Central memory CD4-positive, alpha-beta T cell (primary cell): ENCODE measurements at regions not wholly inside any gene's neighbourhood (a gene's known extent, or its start where the extent isn't known, plus 50 kb on each side); places are given as distances from the start of the nearest gene placed in this dataset.

ENCODE experiments used
- DNase-seq: peaks from one replicate; pipeline ENCODE4 v3.0.0; 2022

DNA sequence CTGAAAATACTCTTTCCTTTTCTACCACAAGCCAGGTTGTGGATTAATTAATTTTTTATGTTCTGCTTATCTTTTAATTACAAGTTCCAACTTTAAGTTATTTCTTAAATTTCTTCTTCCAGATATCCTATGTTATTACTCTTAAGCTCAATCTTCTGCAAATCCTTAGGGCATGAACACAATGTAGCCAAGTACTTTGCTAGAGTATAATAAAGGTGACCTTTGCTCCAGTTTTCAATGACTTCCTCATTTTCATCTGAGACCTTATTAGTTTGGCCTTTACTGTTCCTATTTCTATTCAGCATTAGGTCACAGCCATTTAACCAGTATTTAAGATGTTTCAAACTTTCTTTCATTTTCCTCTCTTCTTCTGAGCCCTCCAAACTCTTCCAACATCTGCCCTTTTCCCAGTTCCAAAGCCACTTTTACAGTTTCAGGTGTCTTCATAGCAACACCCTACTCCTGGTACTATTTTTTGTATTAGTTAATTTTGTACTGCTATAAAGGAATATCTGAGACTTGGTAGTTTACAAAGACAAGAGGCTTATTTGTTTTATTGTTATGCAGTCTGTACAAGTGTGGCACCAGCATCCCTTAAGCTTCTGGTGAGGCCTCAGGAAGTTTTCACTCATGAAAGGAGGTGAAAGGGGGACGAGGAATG, 886.2 kb upstream of the GHITM start:
- no peak for DNase-seq

DNA sequence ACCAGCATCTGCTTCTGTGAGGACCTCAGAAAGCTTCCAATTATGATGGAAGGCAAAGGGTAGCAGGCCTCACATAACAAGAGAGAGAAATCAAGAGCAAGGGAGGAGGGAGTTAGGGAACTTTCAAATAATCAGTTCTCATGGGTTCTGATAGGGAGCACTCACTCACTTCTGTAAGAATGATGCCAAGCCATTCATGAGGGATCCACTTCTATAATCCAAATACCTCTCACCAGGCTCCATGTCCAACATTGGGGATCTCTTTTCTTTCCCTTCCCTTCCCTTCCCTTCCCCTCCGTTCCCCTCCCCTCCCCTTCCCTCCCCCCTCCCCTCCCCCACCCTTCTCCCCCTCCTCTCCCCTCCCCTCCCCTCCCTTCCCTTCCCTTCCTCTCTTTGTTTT, 884.6 kb upstream of the GHITM start:
- no peak for DNase-seq

DNA sequence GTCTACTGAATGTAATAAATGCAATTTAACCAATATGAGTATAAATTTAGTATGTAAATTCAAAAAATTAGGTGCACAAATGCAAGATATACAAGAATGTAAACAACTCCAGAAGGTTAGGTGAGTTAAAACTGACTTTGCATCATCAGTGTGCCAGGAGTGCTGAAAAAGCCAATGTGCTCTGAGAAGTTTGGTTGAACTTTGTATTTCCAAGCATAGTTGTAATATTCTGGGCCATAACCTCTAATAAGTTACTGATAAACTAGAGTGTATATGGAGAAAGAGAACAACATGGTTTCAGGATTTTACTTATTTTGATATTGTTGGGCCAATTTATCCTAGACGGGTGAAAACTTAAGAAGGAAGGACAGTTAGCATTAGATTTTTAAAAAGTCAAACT, 876.9 kb upstream of the GHITM start:
- no peak for DNase-seq

DNA sequence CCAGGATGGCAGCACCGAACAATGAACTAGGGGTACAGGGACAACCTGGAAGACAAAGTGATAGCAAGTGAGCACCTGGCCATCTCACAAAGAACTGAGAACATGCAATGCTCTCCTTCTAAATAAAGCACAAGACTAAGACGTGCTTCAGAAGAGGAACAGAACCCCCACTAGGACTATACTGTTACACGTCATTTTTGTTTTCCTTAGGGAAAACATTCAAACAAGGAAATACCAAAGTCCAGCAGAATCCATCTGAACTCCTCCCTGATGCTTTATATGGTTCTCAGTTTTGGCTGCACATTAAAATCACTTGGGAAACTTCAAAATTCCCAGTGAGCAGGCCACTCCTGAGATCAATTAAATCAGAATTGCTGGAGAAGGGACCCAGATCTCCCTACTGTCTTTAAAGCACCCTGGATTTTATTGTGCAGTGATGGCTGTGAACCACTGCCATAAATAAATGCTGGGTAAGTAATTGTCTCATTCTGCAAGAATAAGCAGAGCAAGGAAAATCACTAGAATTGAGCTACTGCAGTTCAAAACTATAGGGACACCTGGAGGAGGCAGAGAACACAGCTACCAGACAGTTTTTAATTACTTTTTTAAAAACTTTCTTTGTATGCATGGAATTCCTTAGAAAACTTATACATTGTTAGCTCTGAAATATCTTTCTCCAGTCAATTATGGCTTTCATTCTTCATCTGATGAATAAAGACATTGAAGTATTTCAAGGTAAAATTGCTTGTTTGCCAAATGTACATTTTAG, 866.5 kb upstream of the GHITM start:
- no peak for DNase-seq

DNA sequence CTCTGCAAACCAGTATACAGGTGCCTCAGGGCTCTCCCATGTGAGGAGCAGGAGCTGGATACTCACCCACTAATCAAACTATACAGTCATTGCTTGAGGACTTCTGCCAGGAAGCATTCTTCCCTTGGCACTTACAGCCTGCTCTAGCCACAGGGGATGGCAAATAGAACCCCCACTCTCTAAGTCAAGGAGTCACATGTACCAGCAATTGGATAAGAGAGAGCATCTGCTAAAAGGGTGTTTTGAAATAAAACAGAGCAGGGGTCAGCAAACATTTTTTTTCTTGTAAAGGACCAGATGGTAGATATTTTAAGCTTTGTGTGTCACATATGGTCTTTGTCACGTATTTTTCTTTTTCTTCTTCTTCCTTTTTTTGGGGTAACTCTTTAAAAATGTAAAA, 865.2 kb upstream of the GHITM start:
- DNase-seq, result no peak

DNA sequence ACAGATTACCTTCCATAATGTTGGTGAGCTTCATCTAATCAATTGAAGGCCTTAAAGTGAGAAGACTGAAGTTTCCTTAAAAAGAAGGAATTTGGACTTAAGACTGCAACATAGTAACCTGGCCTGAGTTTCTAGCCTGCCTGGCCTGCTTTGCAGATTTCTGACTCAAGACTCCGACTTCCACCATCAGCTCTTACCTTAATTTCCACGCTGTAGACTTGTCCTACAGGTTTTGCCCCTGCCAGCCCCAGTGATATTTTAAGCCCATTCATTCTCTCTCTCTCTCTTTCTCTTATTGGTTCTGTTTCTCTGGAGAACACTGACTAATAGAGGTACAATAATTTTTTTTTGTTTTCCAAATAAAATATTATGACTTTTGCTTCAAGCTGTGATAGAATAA, 862.3 kb upstream of the GHITM start:
- no peak for DNase-seq

DNA sequence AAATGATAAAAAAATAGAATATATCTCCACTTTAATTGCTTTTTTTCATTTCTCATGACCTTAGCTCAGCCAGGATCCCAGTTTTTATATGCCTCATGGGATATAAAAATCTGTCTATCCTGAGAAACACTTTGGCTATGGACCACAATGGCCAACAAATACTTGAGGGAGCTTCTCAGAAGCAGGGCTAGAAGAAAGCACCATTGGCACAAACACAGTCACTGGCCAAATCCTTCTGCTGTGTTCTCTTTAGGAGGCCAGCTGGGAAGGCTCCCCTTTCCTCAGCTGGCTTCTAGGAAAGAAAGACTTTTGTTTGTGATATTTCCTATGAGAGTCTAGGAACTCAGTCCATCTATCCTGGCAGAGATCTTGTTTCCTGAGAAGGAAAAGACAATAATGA, 856.2 kb upstream of the GHITM start:
- DNase-seq, result no peak

DNA sequence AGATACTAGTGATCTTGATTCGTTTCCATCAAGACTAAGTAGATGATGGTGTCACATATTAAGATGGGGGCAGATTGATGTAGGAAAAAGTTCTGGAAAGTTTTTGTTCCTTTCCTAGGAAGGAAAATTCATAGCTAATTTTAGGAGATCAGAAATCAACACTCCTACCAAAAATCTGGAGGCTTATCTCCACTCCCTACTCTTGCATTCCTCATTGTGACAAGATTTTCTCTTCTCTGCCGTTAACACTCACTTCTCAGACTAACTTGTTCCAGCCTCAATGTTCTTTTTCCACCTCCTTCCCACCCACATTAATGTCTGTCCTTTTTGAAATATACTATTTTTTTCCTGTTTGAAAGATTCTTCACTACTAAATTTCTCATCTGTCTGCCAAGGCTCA, 851.9 kb upstream of the GHITM start:
- no peak for DNase-seq

DNA sequence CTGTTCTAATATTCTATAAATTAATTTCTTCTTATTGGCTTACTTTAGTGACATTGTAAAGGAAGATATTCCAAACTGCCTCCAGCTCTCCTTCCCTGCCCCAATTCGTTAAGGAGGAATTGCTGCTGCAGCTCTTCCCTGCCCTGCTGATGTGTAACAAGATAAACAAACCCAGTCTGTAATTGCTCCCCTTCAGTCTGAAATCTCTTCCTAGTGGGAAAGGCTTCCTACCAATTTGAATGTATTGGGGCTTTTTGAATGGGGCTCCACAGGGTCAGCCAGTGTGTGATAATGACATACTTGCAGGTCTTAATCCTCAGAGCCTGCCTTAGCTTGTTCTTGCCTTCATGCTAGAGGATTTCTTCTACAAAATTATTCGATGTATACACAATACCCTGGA, 849.9 kb upstream of the GHITM start:
- DNase-seq, result no peak

DNA sequence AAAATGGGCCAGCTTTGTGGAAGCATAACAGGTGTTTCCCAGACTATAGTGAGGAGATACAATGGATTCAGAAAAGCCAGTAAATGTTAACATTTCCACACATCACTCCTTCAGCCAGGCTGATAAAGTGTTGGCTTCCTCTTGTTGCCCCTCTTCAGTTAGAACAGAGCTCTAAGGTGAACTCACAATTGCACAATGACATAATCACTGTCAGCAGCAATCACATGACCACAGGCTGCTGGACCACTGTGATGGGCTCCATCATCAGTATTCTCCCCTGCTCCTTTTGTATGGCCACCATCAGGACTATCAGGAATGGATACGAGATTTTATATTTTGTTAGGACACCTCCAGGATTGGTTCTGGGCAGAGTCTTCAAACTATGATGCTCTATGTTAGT, 849.4 kb upstream of the GHITM start:
- no peak for DNase-seq

DNA sequence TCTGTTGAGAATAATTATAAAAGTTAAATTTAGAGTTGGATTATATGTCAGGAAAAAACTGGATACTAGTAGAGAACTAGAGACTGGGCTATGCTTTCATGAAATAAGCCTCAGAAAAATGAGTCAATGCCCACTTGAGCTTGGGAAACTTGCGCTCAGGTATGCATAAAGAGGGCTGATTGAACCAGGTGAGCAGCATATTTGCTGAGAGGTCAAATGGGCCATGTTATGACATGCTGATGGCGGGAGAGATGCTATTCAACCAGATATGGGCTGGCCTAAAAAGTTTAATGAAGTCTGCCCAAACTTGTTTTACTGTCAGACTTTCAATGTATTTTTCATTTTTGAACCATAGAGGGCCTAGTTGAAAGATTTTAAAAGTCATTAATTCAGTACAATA, 837.6 kb upstream of the GHITM start:
- no peak for DNase-seq

DNA sequence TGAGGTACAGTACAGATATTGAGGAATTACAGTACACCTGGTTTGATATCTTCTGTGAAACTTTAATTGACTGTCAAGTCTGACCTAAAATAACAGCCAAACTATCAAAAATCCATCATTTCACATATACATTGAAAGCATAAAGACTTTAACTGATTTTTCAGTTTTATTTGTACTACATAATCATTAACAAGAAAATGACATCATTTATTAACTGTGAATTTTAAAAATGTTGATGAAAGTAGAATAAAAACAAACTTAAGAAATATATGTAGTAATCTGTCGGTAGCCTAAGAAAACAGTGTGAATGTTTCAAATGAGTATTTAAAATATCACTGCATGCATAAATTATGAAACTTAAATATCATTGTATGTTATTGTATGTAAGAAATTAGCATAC, 836.7 kb upstream of the GHITM start:
- DNase-seq, result no peak

DNA sequence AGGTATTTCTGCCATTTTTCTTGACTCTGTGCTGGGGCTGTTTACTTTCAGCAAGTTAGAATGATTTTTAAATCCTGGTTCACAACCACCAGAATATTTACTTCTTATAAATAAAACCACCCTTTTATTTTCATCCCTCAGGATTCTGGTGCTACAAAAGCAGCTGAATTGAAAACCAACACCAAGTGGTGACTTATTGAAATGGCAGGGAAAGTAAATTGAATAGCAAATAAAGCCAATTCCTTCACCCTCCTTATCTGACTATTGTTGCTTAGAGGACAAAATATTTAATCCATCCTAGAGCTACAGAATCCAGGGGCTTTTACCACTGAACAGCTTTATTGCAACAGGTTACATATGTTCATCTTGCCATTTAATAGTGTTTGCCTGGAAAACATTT, 828.6 kb upstream of the GHITM start:
- no peak for DNase-seq

DNA sequence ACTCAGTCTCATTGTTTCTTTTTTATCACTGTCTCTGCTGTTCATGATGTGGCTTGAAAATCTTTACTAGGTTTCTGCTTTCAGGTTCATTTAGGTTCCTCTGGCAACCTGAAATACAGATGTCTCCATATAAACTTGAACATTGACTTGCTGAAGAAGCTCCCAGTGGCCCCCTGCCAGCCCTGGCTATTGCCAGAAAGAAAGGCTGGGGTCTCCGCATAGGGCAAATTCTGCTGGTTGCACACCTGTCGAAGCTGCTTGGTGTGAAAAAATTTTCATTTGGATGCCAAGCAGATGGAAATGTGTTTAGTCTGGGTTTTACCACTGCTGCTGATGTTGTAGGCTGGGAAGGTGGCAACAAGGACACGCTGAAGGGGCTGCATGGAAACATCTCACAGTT, 826.7 kb upstream of the GHITM start:
- no peak for DNase-seq

DNA sequence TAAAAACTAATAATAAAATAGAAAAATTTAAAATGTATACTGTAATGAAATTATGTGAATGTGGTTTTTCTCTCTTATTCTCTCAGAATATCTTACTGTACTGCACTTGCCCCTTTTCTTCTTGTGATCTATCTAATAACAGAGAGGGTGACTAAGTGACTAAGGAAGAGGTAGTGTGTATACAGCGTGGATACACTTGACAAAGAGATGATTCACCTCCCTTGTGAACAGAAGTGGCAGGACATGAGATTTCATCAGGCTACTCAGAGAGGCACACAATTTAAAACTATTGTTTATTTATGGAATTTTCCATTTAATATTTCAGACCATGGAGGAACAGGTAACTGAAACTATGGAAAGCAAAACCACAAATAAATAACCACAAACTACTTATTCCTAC, 806.6 kb upstream of the GHITM start:
- DNase-seq, result no peak

DNA sequence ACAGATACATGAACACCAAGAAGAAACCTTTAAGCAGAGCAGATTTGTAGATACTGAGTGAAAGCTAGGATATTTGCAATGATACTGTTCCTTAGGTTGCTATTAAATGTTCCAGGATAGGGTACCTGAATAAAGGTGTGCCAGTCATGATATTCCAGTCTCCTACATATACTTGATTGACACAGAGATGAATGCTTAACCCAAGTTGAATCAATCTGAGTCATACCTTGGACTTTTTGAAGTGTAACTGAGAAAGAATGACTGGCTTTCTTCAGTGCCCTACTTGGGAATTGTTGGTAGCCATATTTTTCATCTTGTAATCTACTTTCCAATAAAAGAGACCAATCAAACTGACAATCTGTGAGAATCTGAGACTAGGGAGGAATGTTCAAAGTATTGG, 805.7 kb upstream of the GHITM start:
- no peak for DNase-seq

DNA sequence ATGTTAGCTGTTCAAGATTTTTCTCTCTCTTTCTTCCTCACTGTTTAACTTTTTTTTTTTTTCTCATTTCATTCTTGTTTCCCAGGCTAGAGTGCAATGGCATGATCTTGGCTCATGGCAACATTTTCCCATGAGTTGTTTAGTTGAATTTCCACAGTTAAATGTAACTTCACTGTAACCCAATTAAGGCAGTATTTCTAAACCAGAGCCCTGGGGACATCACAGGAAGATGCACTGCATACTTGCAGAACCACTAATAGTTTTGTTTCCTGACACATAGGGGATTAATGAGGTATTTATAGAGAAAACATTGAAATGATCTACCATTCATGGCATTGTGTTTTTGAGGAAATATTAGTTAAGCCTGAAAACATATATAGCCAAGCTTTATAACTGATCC, 795.6 kb upstream of the GHITM start:
- DNase-seq, result no peak

DNA sequence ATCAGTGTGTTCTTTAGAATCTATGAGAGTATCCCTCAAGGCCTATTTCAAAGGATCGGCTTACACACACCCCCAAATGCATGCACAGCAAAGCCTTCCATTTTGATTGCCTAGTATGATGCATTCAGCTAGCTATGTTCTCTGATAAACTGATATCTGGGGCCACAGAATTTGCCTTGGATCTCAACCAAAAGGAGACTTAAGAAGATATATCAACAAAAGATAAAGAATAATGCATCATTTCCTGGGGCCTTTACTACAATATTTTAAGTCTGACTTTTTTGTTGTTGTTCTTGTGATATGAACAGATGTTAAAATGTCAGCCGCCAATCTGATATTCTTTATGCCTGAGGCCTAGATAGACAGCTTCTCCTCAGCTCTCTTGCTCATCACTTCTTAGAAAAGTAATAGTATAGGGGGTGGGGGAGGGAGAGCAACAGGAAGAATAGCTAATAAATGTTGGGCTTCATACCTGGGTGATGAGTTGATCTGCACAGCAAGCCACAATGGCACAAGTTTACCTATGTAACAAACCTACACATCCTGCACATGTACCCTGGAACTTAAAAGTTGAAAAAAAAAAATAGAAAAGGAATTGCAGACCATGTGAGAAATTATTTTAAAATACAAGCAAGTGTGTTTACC, 792.9 kb upstream of the GHITM start:
- DNase-seq, result no peak

DNA sequence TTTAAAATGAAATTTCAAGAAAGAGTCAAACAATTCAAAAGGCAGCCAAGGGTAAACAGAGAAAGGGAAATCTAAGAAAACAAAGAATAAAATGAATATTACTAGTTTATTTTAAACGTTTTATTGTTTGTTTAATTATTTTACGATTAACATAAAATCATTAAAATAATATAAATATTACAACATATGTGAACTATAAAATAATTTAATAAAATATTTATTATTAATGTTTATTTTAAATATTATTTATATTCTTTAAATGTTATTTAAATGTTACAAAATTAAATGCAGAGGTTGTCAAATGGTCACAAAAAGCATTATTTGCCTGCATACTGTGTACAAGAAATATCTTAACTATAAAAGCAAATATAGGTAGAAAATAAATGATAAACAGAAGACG, 786.7 kb upstream of the GHITM start:
- DNase-seq, result no peak

DNA sequence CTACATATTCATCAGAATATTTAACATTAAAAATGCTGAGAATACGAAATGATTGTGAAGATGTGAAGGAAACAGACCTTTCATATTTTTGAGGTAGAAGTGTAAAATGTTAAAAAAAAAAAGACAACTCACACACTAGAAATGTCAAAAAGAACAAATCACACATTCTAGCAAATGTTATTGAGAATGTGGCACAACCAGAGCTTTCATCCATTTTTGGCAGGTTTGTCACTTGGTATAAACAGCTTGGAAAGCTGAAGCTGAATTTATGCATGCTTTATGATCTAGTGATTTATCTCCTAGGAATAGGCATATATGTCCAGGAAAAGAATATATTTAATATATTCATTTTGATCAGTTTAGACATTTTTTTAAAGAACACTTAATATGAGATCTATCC, 784.9 kb upstream of the GHITM start:
- DNase-seq, result no peak

DNA sequence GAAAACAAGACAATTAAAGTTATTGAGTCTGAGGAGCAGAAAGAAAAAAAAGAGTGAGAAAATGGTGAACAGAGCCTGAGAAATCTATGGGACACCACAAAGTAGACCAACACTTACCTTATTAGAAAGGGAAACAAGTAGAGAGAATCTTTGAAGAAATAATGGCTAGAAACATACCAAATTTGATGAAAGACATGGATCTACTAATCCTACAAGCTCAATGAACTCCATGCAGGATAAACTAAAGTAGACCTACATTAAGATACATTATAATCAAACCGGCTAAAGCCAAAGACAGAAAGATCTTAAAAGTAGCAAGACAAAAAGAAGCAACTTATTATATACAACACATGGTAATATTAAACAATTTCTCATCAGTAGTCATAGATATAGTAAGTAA, 782.3 kb upstream of the GHITM start:
- no peak for DNase-seq

DNA sequence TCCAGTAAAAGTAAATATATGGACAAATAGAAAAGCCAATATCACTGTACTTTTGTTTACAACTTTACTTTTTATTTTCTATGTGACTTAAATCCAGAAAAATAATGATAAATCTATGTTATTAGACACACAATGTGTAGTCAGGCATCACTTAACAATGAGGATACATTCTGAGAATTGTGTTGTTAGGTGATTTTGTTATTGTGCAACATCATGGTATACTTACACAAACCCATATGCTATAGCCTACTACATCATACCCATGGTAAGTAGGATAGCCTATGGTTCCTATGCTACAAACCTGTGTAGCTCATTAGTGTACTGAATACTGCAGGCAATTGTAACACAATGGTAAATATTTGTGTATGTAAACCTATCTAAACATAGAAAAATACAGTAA, 781.7 kb upstream of the GHITM start:
- no peak for DNase-seq

DNA sequence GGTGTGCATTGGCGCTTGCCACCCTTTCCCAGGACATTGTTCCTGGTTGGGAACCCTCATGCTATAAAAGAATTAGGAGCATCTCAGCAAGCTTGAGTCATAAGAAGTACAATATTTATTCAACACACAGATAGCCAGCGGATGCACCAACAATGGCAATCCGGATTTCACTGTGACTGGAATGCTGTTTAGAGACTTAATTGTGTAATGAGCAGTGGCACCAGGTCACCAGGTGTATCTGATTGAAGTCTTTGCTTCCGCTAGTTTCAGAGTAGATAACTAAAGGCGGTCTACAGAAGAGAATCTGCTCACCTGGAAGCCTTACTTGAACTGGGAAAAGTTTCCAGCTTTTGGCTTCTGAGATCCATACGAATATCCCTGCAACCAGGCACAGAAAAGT, 772.3 kb upstream of the GHITM start:
- DNase-seq, result no peak

DNA sequence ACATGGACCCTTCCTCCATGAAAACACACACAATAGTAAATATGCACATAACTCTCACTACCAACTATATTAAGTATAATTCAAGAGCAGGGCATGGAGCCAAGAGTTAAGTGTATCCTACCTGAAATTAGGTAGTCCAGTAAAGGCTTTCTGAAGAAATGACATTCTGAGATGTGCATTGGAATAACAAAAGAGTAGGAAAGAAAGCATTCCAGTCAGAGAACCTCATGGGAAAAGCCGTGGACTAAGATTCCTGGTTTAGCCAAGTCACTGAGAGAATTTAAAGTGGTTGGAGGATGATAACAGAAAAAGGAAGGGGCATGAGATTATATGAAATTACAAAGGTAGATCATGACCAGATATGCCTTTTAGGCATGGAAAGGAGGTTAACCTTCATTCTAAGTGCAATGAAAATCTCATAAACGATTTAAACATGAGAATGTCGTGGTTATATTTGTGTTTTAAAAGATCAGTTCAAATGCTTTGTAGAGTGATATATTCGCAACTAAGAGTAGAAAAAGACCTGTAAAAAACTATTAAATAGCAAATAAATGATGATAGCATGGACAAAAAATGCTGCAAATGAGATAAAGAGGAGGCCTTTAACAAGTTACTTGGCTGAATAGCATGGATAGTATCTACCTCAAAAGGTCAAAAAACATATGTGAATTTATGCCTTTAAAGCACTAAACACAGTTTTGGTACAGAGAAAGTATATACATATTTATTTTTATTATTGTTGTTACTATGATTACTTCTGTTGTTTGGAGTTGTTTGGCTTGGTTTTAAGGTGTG, 767.4 kb upstream of the GHITM start:
- no peak for DNase-seq
